ENCODE measurements at regions not wholly inside any gene's neighbourhood (a gene's known extent, or its start where the extent isn't known, plus 50 kb on each side); places are given as distances from the start of the nearest gene placed in this dataset.
"Not testable (repeated sequence)": the region's sequence is repeated elsewhere in the genome, so short reads cannot be mapped to it uniquely, and the experiment has no call there.

DNA sequence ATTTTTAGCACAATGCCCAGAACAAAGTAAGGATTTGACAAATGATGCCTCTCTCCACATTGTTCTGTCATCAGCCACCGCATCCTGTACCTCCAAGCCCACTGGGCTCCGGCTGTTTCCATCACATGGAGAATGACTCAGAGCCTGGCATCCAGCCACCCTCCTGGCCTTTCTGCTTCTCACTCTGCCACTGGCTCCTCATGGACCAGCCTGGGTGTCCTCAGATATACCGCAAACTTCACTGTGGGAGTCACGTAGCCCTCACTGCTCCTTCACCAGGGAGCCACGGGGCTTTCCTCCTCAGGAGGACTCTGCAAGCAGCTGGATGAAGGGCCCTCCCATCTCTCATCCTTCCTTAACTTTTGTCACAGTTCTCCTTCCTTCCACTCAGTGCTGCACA is 943.0 kb downstream of the TUBA3C start:
- not testable (repeated sequence) for H3K27me3 Mint-ChIP-seq (ENCODE audit: unreplicated experiment); H3K4me3 Mint-ChIP-seq (ENCODE audit: unreplicated experiment); H3K36me3 Mint-ChIP-seq (ENCODE audit: low read depth, unreplicated experiment); H3K4me1 Mint-ChIP-seq (ENCODE audit: unreplicated experiment); H3K27ac Mint-ChIP-seq (ENCODE audit: unreplicated experiment); DNase-seq (ENCODE audit: low spot score)
- H3K9me3 Mint-ChIP-seq (ENCODE audit: unreplicated experiment), result peaks cover 15% of the 10 kb centered on the region

DNA sequence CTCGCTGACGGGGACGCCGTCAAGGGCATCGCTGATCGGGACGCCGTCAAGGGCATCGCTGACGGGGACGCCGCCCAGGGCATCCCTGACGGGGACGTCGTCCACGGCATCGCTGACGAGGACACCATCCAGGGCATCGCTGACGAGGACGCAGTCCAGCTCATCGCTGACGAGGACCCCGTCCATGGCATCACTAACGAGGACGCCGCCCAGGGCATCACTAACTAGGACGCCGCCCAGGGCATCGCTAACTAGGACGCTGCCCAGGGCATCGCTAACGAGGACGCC is 945.2 kb downstream of the TUBA3C start:
- Mint-ChIP-seq H3K36me3 (ENCODE audit: low read depth, unreplicated experiment) (peaks cover 1% of the 10 kb centered on the region), H3K4me3 (ENCODE audit: unreplicated experiment) (no peak overlapping the region), H3K9me3 (ENCODE audit: unreplicated experiment) (peaks cover 12% of the 10 kb centered on the region), H3K27me3 (ENCODE audit: unreplicated experiment) (peaks cover 4% of the 10 kb centered on the region), H3K27ac (ENCODE audit: unreplicated experiment) (no peak overlapping the region), H3K4me1 (ENCODE audit: unreplicated experiment) (no peaks in the 10 kb centered on the region)
- TF ChIP-seq, protein P1, sequence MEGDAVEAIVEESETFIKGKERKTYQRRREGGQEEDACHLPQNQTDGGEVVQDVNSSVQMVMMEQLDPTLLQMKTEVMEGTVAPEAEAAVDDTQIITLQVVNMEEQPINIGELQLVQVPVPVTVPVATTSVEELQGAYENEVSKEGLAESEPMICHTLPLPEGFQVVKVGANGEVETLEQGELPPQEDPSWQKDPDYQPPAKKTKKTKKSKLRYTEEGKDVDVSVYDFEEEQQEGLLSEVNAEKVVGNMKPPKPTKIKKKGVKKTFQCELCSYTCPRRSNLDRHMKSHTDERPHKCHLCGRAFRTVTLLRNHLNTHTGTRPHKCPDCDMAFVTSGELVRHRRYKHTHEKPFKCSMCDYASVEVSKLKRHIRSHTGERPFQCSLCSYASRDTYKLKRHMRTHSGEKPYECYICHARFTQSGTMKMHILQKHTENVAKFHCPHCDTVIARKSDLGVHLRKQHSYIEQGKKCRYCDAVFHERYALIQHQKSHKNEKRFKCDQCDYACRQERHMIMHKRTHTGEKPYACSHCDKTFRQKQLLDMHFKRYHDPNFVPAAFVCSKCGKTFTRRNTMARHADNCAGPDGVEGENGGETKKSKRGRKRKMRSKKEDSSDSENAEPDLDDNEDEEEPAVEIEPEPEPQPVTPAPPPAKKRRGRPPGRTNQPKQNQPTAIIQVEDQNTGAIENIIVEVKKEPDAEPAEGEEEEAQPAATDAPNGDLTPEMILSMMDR (IDR thresholded peaks at IDR 0.05; ENCODE audit: unreplicated experiment), result no peak
- DNase-seq (ENCODE audit: low spot score), result no peak

DNA sequence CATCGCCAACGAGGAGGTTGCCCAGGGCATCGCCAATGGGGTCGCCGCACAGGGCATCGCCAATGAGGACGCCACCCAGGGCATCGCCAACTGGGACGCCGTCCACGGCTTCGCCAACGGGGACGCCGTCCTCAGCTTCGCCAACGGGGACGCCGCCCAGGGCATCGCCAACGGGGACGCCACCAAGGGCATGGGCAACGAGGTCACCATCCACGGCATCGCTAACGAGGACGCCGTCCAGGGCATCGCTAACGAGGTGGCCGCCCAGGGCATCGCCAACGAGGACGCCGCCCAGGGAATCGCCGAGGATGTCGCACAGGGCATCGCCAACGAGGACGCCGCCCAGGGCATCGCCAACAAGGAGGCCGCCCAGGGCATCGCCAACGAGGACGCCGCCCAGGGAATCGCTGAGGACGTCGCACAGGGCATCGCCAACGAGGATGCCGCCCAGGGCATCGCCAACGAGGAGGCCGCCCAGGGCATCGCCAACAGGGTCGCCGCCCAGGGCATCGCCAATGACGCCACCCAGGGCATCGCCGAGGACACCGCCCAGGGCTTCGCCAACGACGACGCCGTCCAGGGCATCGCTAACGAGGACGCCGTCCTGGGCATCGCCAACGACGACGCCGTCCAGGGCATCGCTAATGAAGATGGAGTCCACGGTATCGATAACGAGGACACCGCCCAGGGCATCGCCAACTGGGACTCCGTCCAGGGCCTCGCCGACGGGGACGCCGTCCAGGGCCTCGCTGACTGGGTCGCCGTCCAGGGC is 945.7 kb downstream of the TUBA3C start:
- TF ChIP-seq, protein P1 (IDR thresholded peaks at IDR 0.05; ENCODE audit: unreplicated experiment), result no peak
- DNase-seq (ENCODE audit: low spot score), result no peak
- H3K36me3 Mint-ChIP-seq (ENCODE audit: low read depth, unreplicated experiment), result no peaks in the 10 kb centered on the region
- no peak overlapping the region for H3K27ac Mint-ChIP-seq (ENCODE audit: unreplicated experiment)
- H3K9me3 Mint-ChIP-seq (ENCODE audit: unreplicated experiment), result peaks cover 9% of the 10 kb centered on the region
- no peaks in the 10 kb centered on the region for H3K4me1 Mint-ChIP-seq (ENCODE audit: unreplicated experiment)
- peaks cover 3% of the 10 kb centered on the region for H3K27me3 Mint-ChIP-seq (ENCODE audit: unreplicated experiment)
- no peak overlapping the region for H3K4me3 Mint-ChIP-seq (ENCODE audit: unreplicated experiment)

DNA sequence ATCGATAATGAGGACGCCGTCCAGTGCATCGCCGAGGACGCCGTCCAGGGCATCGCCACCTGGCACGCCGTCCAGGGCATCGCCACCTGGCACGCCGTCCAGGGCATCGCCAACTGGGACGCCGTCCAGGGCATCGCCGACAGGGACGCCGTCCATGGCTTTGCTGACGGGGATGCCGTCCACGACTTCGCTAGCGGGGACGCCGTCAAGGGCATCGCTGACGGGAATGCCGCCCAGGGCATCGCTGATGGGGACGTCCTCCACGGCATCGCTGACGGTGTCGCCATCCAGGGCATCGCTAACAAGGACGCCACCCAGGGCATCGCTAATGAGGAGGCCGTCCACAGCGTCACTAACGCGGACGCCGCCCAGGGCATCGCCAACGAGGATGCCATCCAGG is 946.5 kb downstream of the TUBA3C start:
- Mint-ChIP-seq H3K4me1 (ENCODE audit: unreplicated experiment) (no peaks in the 10 kb centered on the region), H3K9me3 (ENCODE audit: unreplicated experiment) (peaks cover 8% of the 10 kb centered on the region), H3K27ac (ENCODE audit: unreplicated experiment) (no peak overlapping the region), H3K36me3 (ENCODE audit: low read depth, unreplicated experiment) (no peaks in the 10 kb centered on the region), H3K27me3 (ENCODE audit: unreplicated experiment) (peaks cover 5% of the 10 kb centered on the region), H3K4me3 (ENCODE audit: unreplicated experiment) (no peak overlapping the region)
- DNase-seq (ENCODE audit: low spot score), result no peak
- TF ChIP-seq, protein P1 (IDR thresholded peaks at IDR 0.05; ENCODE audit: unreplicated experiment), result no peak

DNA sequence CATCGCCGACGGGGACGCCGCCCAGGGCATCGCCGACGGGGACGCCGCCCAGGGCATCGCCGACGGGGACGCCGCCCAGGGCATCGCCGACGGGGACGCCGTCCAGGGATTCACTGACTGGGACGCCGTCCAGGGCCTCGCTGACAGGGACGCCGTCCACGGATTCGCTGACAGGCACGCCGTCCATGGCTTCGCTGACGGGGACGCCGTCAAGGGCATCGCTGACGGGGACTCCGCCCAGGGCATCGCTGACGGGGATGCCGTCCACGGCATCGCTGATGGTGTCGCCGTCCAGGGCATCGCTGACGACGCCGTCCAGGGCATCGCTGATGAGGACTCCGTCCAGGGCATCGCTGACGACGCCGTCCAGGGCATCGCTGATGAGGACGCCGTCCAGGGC is 947.2 kb downstream of the TUBA3C start:
- not testable (repeated sequence) for H3K9me3 Mint-ChIP-seq (ENCODE audit: unreplicated experiment); H3K36me3 Mint-ChIP-seq (ENCODE audit: low read depth, unreplicated experiment); H3K27ac Mint-ChIP-seq (ENCODE audit: unreplicated experiment); H3K4me1 Mint-ChIP-seq (ENCODE audit: unreplicated experiment); H3K4me3 Mint-ChIP-seq (ENCODE audit: unreplicated experiment); H3K27me3 Mint-ChIP-seq (ENCODE audit: unreplicated experiment); DNase-seq (ENCODE audit: low spot score)

DNA sequence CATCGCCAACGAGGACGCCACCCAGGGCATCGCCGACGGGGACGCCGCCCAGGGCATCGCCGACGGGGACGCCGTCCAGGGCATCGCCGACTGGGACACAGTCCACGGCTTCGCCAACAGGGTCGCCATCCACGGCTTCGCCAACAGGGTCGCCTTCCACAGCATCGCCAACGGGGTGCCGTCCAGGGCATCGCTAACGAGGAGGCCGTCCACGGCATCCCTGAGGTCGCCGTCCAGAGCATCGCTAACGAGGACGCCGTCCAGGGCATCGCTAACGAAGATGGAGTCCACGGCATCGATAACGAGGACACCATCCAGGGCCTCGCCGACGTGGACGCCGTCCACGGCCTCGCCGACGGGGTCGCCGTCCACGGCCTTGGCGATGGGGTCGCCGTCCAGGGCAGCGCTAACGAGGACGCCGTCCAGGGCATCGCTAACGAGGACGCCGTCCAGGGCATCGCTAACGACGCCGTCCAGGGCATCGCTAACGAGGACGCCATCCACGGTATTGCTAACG is 947.8 kb downstream of the TUBA3C start:
- H3K27ac Mint-ChIP-seq (ENCODE audit: unreplicated experiment), result no peak overlapping the region
- peaks cover 6% of the 10 kb centered on the region for H3K9me3 Mint-ChIP-seq (ENCODE audit: unreplicated experiment)
- no peak overlapping the region for H3K4me3 Mint-ChIP-seq (ENCODE audit: unreplicated experiment)
- H3K36me3 Mint-ChIP-seq (ENCODE audit: low read depth, unreplicated experiment), result no peaks in the 10 kb centered on the region
- DNase-seq (ENCODE audit: low spot score), result no peak
- H3K4me1 Mint-ChIP-seq (ENCODE audit: unreplicated experiment), result no peaks in the 10 kb centered on the region
- peaks cover 5% of the 10 kb centered on the region for H3K27me3 Mint-ChIP-seq (ENCODE audit: unreplicated experiment)
- TF ChIP-seq, protein P1 (IDR thresholded peaks at IDR 0.05; ENCODE audit: unreplicated experiment), result no peak
